ENCODE measurements at regions not wholly inside any gene's neighbourhood (a gene's known extent, or its start where the extent isn't known, plus 50 kb on each side); places are given as distances from the start of the nearest gene placed in this dataset.

GRCh38 chr5:57950616-57951228 is 468.1 kb upstream of the ACTBL2 start:
- no peaks in the 10 kb centered on the region for H3K4me1 ChIP-seq (ENCODE audit: control insufficient read depth in 5 of 5, insufficient read depth in 5 of 5, low read length in 5 of 5)

GRCh38 chr5:57948091-57948490 is 465.5 kb upstream of the ACTBL2 start:
- Histone ChIP-seq H3K9me3 (ENCODE audit: control insufficient read depth in 5 of 5, low read length in 5 of 5) (no peaks in the 10 kb centered on the region), H3K27ac (ENCODE audit: low read depth, low read length) (no peak overlapping the region), H3K9ac (ENCODE audit: low read length in 5 of 5) (no peak overlapping the region), H3K36me3 (ENCODE audit: control insufficient read depth in 5 of 5, insufficient read depth in 5 of 5, low read length in 5 of 5) (no peaks in the 10 kb centered on the region), H3K4me3 (ENCODE audit: low read depth in 1 of 5, low read length in 5 of 5) (no peak overlapping the region), H3K27me3 (ENCODE audit: control insufficient read depth in 5 of 5, insufficient read depth in 4 of 5, low read length in 5 of 5) (no peaks in the 10 kb centered on the region), H3K4me1 (ENCODE audit: control insufficient read depth in 5 of 5, insufficient read depth in 5 of 5, low read length in 5 of 5) (no peaks in the 10 kb centered on the region)

More at GRCh38 chr5:57950616-57951228, 468.1 kb upstream of the ACTBL2 start:
- Histone ChIP-seq H3K27me3 (ENCODE audit: control insufficient read depth in 5 of 5, insufficient read depth in 4 of 5, low read length in 5 of 5) (no peaks in the 10 kb centered on the region), H3K9ac (ENCODE audit: low read length in 5 of 5) (no peak overlapping the region), H3K9me3 (ENCODE audit: control insufficient read depth in 5 of 5, low read length in 5 of 5) (no peaks in the 10 kb centered on the region), H3K36me3 (ENCODE audit: control insufficient read depth in 5 of 5, insufficient read depth in 5 of 5, low read length in 5 of 5) (no peaks in the 10 kb centered on the region), H3K27ac (ENCODE audit: low read depth, low read length) (no peak overlapping the region), H3K4me3 (ENCODE audit: low read depth in 1 of 5, low read length in 5 of 5) (no peak overlapping the region)

- no peaks in the 10 kb centered on the region for H3K36me3 ChIP-seq (ENCODE audit: control insufficient read depth in 5 of 5, insufficient read depth in 5 of 5, low read length in 5 of 5)
- H3K27ac ChIP-seq (ENCODE audit: low read depth, low read length), result no peak overlapping the region
- no peak overlapping the region for H3K4me3 ChIP-seq (ENCODE audit: low read depth in 1 of 5, low read length in 5 of 5)
- H3K4me1 ChIP-seq (ENCODE audit: control insufficient read depth in 5 of 5, insufficient read depth in 5 of 5, low read length in 5 of 5), result no peaks in the 10 kb centered on the region
- H3K9ac ChIP-seq (ENCODE audit: low read length in 5 of 5), result no peak overlapping the region
- H3K9me3 ChIP-seq (ENCODE audit: control insufficient read depth in 5 of 5, low read length in 5 of 5), result no peaks in the 10 kb centered on the region
- H3K27me3 ChIP-seq (ENCODE audit: control insufficient read depth in 5 of 5, insufficient read depth in 4 of 5, low read length in 5 of 5), result no peaks in the 10 kb centered on the region
Observed at GRCh38 chr5:57947181-57947580, 464.6 kb upstream of the ACTBL2 start.

GRCh38 chr5:57940879-57941278 is 458.3 kb upstream of the ACTBL2 start:
- Histone ChIP-seq H3K36me3 (ENCODE audit: control insufficient read depth in 5 of 5, insufficient read depth in 5 of 5, low read length in 5 of 5) (no peaks in the 10 kb centered on the region), H3K27me3 (ENCODE audit: control insufficient read depth in 5 of 5, insufficient read depth in 4 of 5, low read length in 5 of 5) (no peaks in the 10 kb centered on the region), H3K9ac (ENCODE audit: low read length in 5 of 5) (no peak overlapping the region), H3K9me3 (ENCODE audit: control insufficient read depth in 5 of 5, low read length in 5 of 5) (no peaks in the 10 kb centered on the region), H3K4me3 (ENCODE audit: low read depth in 1 of 5, low read length in 5 of 5) (no peak overlapping the region), H3K27ac (ENCODE audit: low read depth, low read length) (no peak overlapping the region), H3K4me1 (ENCODE audit: control insufficient read depth in 5 of 5, insufficient read depth in 5 of 5, low read length in 5 of 5) (no peaks in the 10 kb centered on the region)

GRCh38 chr5:57940236-57940635 is 457.6 kb upstream of the ACTBL2 start:
- no peaks in the 10 kb centered on the region for H3K9me3 ChIP-seq (ENCODE audit: control insufficient read depth in 5 of 5, low read length in 5 of 5)
- H3K4me3 ChIP-seq (ENCODE audit: low read depth in 1 of 5, low read length in 5 of 5), result no peak overlapping the region
- H3K27ac ChIP-seq (ENCODE audit: low read depth, low read length), result no peak overlapping the region
- H3K9ac ChIP-seq (ENCODE audit: low read length in 5 of 5), result no peak overlapping the region
- no peaks in the 10 kb centered on the region for H3K36me3 ChIP-seq (ENCODE audit: control insufficient read depth in 5 of 5, insufficient read depth in 5 of 5, low read length in 5 of 5)
- no peaks in the 10 kb centered on the region for H3K27me3 ChIP-seq (ENCODE audit: control insufficient read depth in 5 of 5, insufficient read depth in 4 of 5, low read length in 5 of 5)
- H3K4me1 ChIP-seq (ENCODE audit: control insufficient read depth in 5 of 5, insufficient read depth in 5 of 5, low read length in 5 of 5), result no peaks in the 10 kb centered on the region

- no peak overlapping the region for H3K9ac ChIP-seq (ENCODE audit: low read length in 5 of 5)
- H3K4me3 ChIP-seq (ENCODE audit: low read depth in 1 of 5, low read length in 5 of 5), result no peak overlapping the region
- H3K36me3 ChIP-seq (ENCODE audit: control insufficient read depth in 5 of 5, insufficient read depth in 5 of 5, low read length in 5 of 5), result no peaks in the 10 kb centered on the region
- H3K27ac ChIP-seq (ENCODE audit: low read depth, low read length), result no peak overlapping the region
- H3K27me3 ChIP-seq (ENCODE audit: control insufficient read depth in 5 of 5, insufficient read depth in 4 of 5, low read length in 5 of 5), result no peaks in the 10 kb centered on the region
- H3K9me3 ChIP-seq (ENCODE audit: control insufficient read depth in 5 of 5, low read length in 5 of 5), result no peaks in the 10 kb centered on the region
- no peaks in the 10 kb centered on the region for H3K4me1 ChIP-seq (ENCODE audit: control insufficient read depth in 5 of 5, insufficient read depth in 5 of 5, low read length in 5 of 5)
Observed at GRCh38 chr5:57939771-57940170, 457.2 kb upstream of the ACTBL2 start.

- Histone ChIP-seq H3K36me3 (ENCODE audit: control insufficient read depth in 5 of 5, insufficient read depth in 5 of 5, low read length in 5 of 5) (no peaks in the 10 kb centered on the region), H3K4me1 (ENCODE audit: control insufficient read depth in 5 of 5, insufficient read depth in 5 of 5, low read length in 5 of 5) (no peaks in the 10 kb centered on the region), H3K27ac (ENCODE audit: low read depth, low read length) (no peak overlapping the region), H3K27me3 (ENCODE audit: control insufficient read depth in 5 of 5, insufficient read depth in 4 of 5, low read length in 5 of 5) (no peaks in the 10 kb centered on the region), H3K4me3 (ENCODE audit: low read depth in 1 of 5, low read length in 5 of 5) (no peak overlapping the region), H3K9ac (ENCODE audit: low read length in 5 of 5) (no peak overlapping the region), H3K9me3 (ENCODE audit: control insufficient read depth in 5 of 5, low read length in 5 of 5) (no peaks in the 10 kb centered on the region)
Observed at GRCh38 chr5:57939335-57939734, 456.7 kb upstream of the ACTBL2 start.

GRCh38 chr5:57938174-57938557 is 455.6 kb upstream of the ACTBL2 start:
- Histone ChIP-seq H3K9me3 (ENCODE audit: control insufficient read depth in 5 of 5, low read length in 5 of 5) (no peaks in the 10 kb centered on the region), H3K4me3 (ENCODE audit: low read depth in 1 of 5, low read length in 5 of 5) (no peak overlapping the region), H3K4me1 (ENCODE audit: control insufficient read depth in 5 of 5, insufficient read depth in 5 of 5, low read length in 5 of 5) (no peaks in the 10 kb centered on the region), H3K27ac (ENCODE audit: low read depth, low read length) (no peak overlapping the region), H3K36me3 (ENCODE audit: control insufficient read depth in 5 of 5, insufficient read depth in 5 of 5, low read length in 5 of 5) (no peaks in the 10 kb centered on the region), H3K9ac (ENCODE audit: low read length in 5 of 5) (no peak overlapping the region), H3K27me3 (ENCODE audit: control insufficient read depth in 5 of 5, insufficient read depth in 4 of 5, low read length in 5 of 5) (no peaks in the 10 kb centered on the region)

GRCh38 chr5:57937501-57938173 is 455.0 kb upstream of the ACTBL2 start:
- no peaks in the 10 kb centered on the region for H3K9me3 ChIP-seq (ENCODE audit: control insufficient read depth in 5 of 5, low read length in 5 of 5)
- no peaks in the 10 kb centered on the region for H3K27me3 ChIP-seq (ENCODE audit: control insufficient read depth in 5 of 5, insufficient read depth in 4 of 5, low read length in 5 of 5)
- no peak overlapping the region for H3K27ac ChIP-seq (ENCODE audit: low read depth, low read length)
- H3K4me1 ChIP-seq (ENCODE audit: control insufficient read depth in 5 of 5, insufficient read depth in 5 of 5, low read length in 5 of 5), result no peaks in the 10 kb centered on the region
- H3K36me3 ChIP-seq (ENCODE audit: control insufficient read depth in 5 of 5, insufficient read depth in 5 of 5, low read length in 5 of 5), result no peaks in the 10 kb centered on the region
- H3K9ac ChIP-seq (ENCODE audit: low read length in 5 of 5), result no peak overlapping the region
- H3K4me3 ChIP-seq (ENCODE audit: low read depth in 1 of 5, low read length in 5 of 5), result no peak overlapping the region

GRCh38 chr5:57937025-57937424 is 454.4 kb upstream of the ACTBL2 start:
- Histone ChIP-seq H3K4me1 (ENCODE audit: control insufficient read depth in 5 of 5, insufficient read depth in 5 of 5, low read length in 5 of 5) (no peaks in the 10 kb centered on the region), H3K27ac (ENCODE audit: low read depth, low read length) (no peak overlapping the region), H3K36me3 (ENCODE audit: control insufficient read depth in 5 of 5, insufficient read depth in 5 of 5, low read length in 5 of 5) (no peaks in the 10 kb centered on the region), H3K4me3 (ENCODE audit: low read depth in 1 of 5, low read length in 5 of 5) (no peak overlapping the region), H3K9ac (ENCODE audit: low read length in 5 of 5) (no peak overlapping the region), H3K9me3 (ENCODE audit: control insufficient read depth in 5 of 5, low read length in 5 of 5) (no peaks in the 10 kb centered on the region), H3K27me3 (ENCODE audit: control insufficient read depth in 5 of 5, insufficient read depth in 4 of 5, low read length in 5 of 5) (no peaks in the 10 kb centered on the region)
